K562 (cell line): ENCODE measurements at regions not wholly inside any gene's neighbourhood (a gene's known extent, or its start where the extent isn't known, plus 50 kb on each side); places are given as distances from the start of the nearest gene placed in this dataset.

Experiments used
- ATAC-seq: fragments of 200-7000 bp; cut with Tn5 transposase; 3 replicates; pipeline ENCODE4 v1.9.1; 2020; ENCODE audit warnings: moderate library complexity
- BruUV-seq: library from RNA; stranded (reverse); fragments of 400-500 nt; replicated peaks from 2 replicates; lab custom pipeline; 2021; lab: Mats Ljungman, UMichigan
- CTCF ChIA-PET: fragments of 300-600 bp; formaldehyde crosslinking; extraction: SDS; loops from one replicate; lab custom pipeline; 2021; ENCODE audit warnings: low intra/inter-chr PET ratio; lab: Yijun Ruan, JAX
- POLR2A ChIA-PET: fragments of 300-600, 350-650 bp; sonication (Branson Sonifier 250); formaldehyde crosslinking; extraction: SDS; loops from one replicate; lab custom pipeline; 2021; ENCODE audit warnings: antibody characterized with exemption, inconsistent platforms; lab: Yijun Ruan, JAX
- DNase-seq, 4 experiments: peaks; one replicate each; pipeline versions ENCODE4 v3.0.0 to v3.0.0-alpha.2; 2011 to 2018; ENCODE audit warnings: low spot score in 3 of 4, mixed read lengths in 3 of 4; ENCODE audit errors: extremely low read depth in 1 of 4
- FAIRE-seq: peaks from 2 replicates; lab custom pipeline; 2011; peaks lifted over from hg19 to GRCh38; lab: Jason Lieb, UNC
- H2AFZ ChIP-seq: 2 replicates; pipeline ENCODE4 v1.6.0; 2011; ENCODE audit warnings: low read depth, low read length, control low read depth, inconsistent platforms
- H3K27ac ChIP-seq: fragments of 200-600 bp; 3 replicates; pipeline ENCODE4 v1.8.0; 2011; ENCODE audit warnings: low read depth, mild to moderate bottlenecking, control low read depth, inconsistent platforms, low read length, moderate library complexity, mixed read lengths; ENCODE audit errors: extremely low read depth
- H3K27me3 ChIP-seq, 2 experiments: fragments of 300-600 bp in 1 of 2; 2 replicates in 1 of 2; 3 replicates in 1 of 2; pipeline versions ENCODE4 v1.6.0 to v1.8.0; 2011; ENCODE audit warnings: inconsistent platforms in 2 of 2, low read length in 2 of 2, mild to moderate bottlenecking in 1 of 2, mixed read lengths in 1 of 2, moderate library complexity in 1 of 2; ENCODE audit not compliant: control insufficient read depth in 2 of 2, insufficient read depth in 2 of 2
- H3K36me3 ChIP-seq: fragments of 300-600 bp; 3 replicates; pipeline ENCODE4 v1.8.0; 2011; ENCODE audit warnings: mild to moderate bottlenecking, low read length, inconsistent platforms; ENCODE audit not compliant: control insufficient read depth, insufficient read depth
- H3K4me1 ChIP-seq, 2 experiments: fragments of 200-600 bp in 1 of 2; replicated peaks in 1 of 2; 2 replicates in 1 of 2; 3 replicates in 1 of 2; pipeline versions ENCODE4 v1.5.1 to v1.8.0; 2011; ENCODE audit warnings: inconsistent platforms in 2 of 2, low read length in 2 of 2, mild to moderate bottlenecking in 1 of 2, mixed read lengths in 1 of 2, moderate library complexity in 1 of 2; ENCODE audit not compliant: control insufficient read depth in 2 of 2, insufficient read depth in 2 of 2
- H3K4me2 ChIP-seq: 2 replicates; pipeline ENCODE4 v1.6.1; 2011; ENCODE audit warnings: low read length, control low read depth, inconsistent platforms, mixed read lengths; ENCODE audit not compliant: insufficient read depth
- H3K4me3 ChIP-seq: fragments of 200-600 bp; sonication (generic), shearing (Covaris generic); 2 replicates; pipeline ENCODE4 v1.5.1; 2016; ENCODE audit warnings: control low read depth, inconsistent platforms
- H3K79me2 ChIP-seq: fragments of 200-600 bp; 3 replicates; pipeline ENCODE4 v1.8.0; 2011; ENCODE audit warnings: low read length, inconsistent platforms; ENCODE audit not compliant: control insufficient read depth, insufficient read depth
- H3K9ac ChIP-seq, 2 experiments: 2 replicates each; pipeline versions ENCODE4 v1.6.0 to v1.6.1; 2011; ENCODE audit warnings: low read depth in 2 of 2, low read length in 2 of 2, control low read depth in 1 of 2, inconsistent platforms in 1 of 2, mild to moderate bottlenecking in 1 of 2, mixed read lengths in 1 of 2; ENCODE audit not compliant: insufficient read depth in 1 of 2
- H3K9me1 ChIP-seq: one replicate; pipeline ENCODE4 v1.6.0; 2011; ENCODE audit warnings: inconsistent platforms, mild to moderate bottlenecking, low read length, moderate library complexity; ENCODE audit not compliant: control insufficient read depth, insufficient read depth
- H3K9me3 ChIP-seq: replicated peaks from 2 replicates; pipeline ENCODE4 v1.5.1; 2011; ENCODE audit warnings: low read depth, low read length, inconsistent platforms; ENCODE audit not compliant: control insufficient read depth, insufficient read depth
- H4K20me1 ChIP-seq: replicated peaks from 2 replicates; pipeline ENCODE4 v1.6.1; 2011; ENCODE audit warnings: low read length, inconsistent platforms, mixed read lengths; ENCODE audit not compliant: control insufficient read depth, insufficient read depth
- ELF4 ChIP-seq: fragments of 450-650 bp; formaldehyde crosslinking; IDR thresholded peaks from 2 replicates; pipeline ENCODE4 v1.4.0; 2022; ENCODE audit warnings: missing genetic modification characterization
- HCFC1 ChIP-seq: IDR thresholded peaks from 2 replicates; pipeline ENCODE4 v1.6.1; 2012; ENCODE audit warnings: low read depth, low read length, improper control_type of control experiment
- HNRNPK ChIP-seq: fragments of 200-400 bp; formaldehyde crosslinking; IDR thresholded peaks from one replicate; pipeline ENCODE4 v1.6.1; 2018; ENCODE audit warnings: mild to moderate bottlenecking, low read depth, low read length; ENCODE audit not compliant: poor library complexity, severe bottlenecking
- HNRNPL ChIP-seq: fragments of 200-400 bp; formaldehyde crosslinking; IDR thresholded peaks from 2 replicates; pipeline ENCODE4 v1.6.1; 2017; ENCODE audit warnings: low read depth, mild to moderate bottlenecking, low read length
- RNF219 ChIP-seq: fragments of 250-450 bp; sonication (Bioruptor Pico); IDR thresholded peaks from 2 replicates; pipeline ENCODE4 v1.5.0; 2022; ENCODE audit warnings: mild to moderate bottlenecking
- ZNF696 ChIP-seq: fragments of 250-450 bp; sonication (Bioruptor Pico); conservative IDR thresholded peaks from 2 replicates; pipeline ENCODE4 v1.4.0; 2020; ENCODE audit warnings: mild to moderate bottlenecking, moderate library complexity
- WGBS: fragments of 100-300 bp; shearing (Covaris generic); methylation state at CpG from one replicate; pipeline ENCODE4 v1.1.6; 2016; ENCODE audit warnings: low coverage, mixed read lengths; ENCODE audit not compliant: insufficient coverage; ENCODE audit errors: missing lambda C conversion rate; 5-methylcytosine and 5-hydroxymethylcytosine counted together
- in situ Hi-C: fragments of 300-500 bp; cut with MboI; formaldehyde crosslinking; loops from 4 replicates; pipeline ENCODE4 v1.15.0; 2018; ENCODE audit warnings: inconsistent platforms, mixed read lengths
- intact Hi-C: fragments of 100-400 bp; cut with micrococcal nuclease; formaldehyde crosslinking; loops from 2 replicates; pipeline ENCODE4 v1.14.2; 2022

GRCh38 chr2:52955079-52955478 lies 812.5 kb upstream of the CHAC2 start:
- Histone ChIP-seq H3K9me3 (no peaks in the 10 kb centered on the region), H3K4me2 (no peak overlapping the region), H3K79me2 (no peaks in the 10 kb centered on the region), H3K4me1 (no peaks in the 10 kb centered on the region), H3K9ac (no peak overlapping the region), H3K27me3 (no peaks in the 10 kb centered on the region), H2AFZ (no peak overlapping the region)
- DNase-seq (no peak), FAIRE-seq (no peak)
- POLR2A ChIA-PET, result no interaction called here
- no peak for TF ChIP-seq ELF4 (CRISPR knock-in tag)
- no peak for TF ChIP-seq ZNF696 (CRISPR knock-in tag)
- TF ChIP-seq HCFC1, result no peak
- no peak for TF ChIP-seq HNRNPL
- no peak for TF ChIP-seq HNRNPK
- no peak for TF ChIP-seq RNF219 (CRISPR knock-in tag)
- TF ChIP-seq, all 486 proteins: peak for 0
- in situ Hi-C loops, result no loop called here
- no peak overlapping the region for H3K4me3 ChIP-seq
- no peaks in the 10 kb centered on the region for H3K36me3 ChIP-seq
- no peaks in the 10 kb centered on the region for H4K20me1 ChIP-seq
- no TSS peak for BruUV-seq
- no peak for ATAC-seq
- no peaks in the 10 kb centered on the region for H3K9me1 ChIP-seq
- CTCF ChIA-PET, result no interaction called here
- intact Hi-C loops, result no loop called here
- no peak overlapping the region for H3K27ac ChIP-seq
- 2% methylated on average over 5 of the region's 5 CpGs for WGBS
